Nephron (organoid): ENCODE measurements at regions not wholly inside any gene's neighbourhood (a gene's known extent, or its start where the extent isn't known, plus 50 kb on each side); places are given as distances from the start of the nearest gene placed in this dataset.

Source experiments
- H3K27ac Mint-ChIP-seq, 3 experiments: 2 replicates each; pipeline ENCODE4 v1.8.0; 2020; ENCODE audit warnings: mixed read lengths in 3 of 3, mild to moderate bottlenecking in 2 of 3, moderate library complexity in 1 of 3
- H3K27me3 Mint-ChIP-seq: 2 replicates; pipeline ENCODE4 v1.8.0; 2021; ENCODE audit warnings: low read depth, mild to moderate bottlenecking, moderate library complexity, mixed read lengths
- H3K36me3 Mint-ChIP-seq: 2 replicates; pipeline ENCODE4 v1.8.0; 2020; ENCODE audit warnings: low read depth, mixed read lengths
- H3K4me1 Mint-ChIP-seq: 2 replicates; pipeline ENCODE4 v1.8.0; 2020; ENCODE audit warnings: mixed read lengths
- H3K4me3 Mint-ChIP-seq, 3 experiments: 2 replicates each; pipeline ENCODE4 v1.8.0; 2020; ENCODE audit warnings: mild to moderate bottlenecking in 3 of 3, mixed read lengths in 3 of 3, moderate library complexity in 2 of 3
- H3K9me3 Mint-ChIP-seq: 2 replicates; pipeline ENCODE4 v1.8.0; 2020; ENCODE audit warnings: mixed read lengths
- TF ChIP-seq, protein P1 (sequence below), 3 experiments: fragments of 200-600 bp; sonication (generic); IDR thresholded peaks; one replicate each; pipeline ENCODE4 v1.5.0; 2021; ENCODE audit warnings: antibody characterized with exemption in 3 of 3; ENCODE audit not compliant: unreplicated experiment in 3 of 3

DNA sequence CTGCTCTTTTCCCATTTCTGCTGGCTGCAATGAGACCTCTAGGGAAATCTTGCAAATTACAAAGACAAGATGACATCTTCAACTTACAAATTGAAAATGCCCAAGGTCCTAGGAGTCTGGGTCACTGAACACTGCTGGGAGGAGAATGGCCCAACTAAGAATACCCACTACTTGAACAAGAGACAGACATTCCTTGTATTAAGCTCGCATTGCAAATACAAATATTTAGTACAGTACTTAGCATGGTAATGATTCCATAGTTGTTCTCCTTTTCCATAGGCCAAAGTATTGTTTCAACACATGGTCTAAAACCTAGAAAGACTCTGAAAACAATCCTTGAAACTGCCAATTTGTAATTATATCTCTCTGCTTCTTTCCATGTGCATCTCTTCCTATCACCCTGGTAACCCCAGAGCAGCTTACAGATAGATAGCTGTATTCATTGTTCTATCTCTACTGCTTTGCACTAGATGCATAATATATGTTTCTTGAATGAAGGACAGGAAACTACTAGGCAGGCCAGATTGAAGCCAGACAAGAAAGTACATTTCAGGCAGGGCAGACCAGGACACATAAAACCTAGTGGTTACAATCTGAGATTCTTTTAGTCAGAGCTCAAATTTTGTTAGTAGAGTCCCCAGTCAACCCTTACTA lies 1545.7 kb upstream of the TENM4 start:
- H3K27ac Mint-ChIP-seq: no peak overlapping the region
- peaks cover 4% of the 10 kb centered on the region for H3K4me1 Mint-ChIP-seq
- H3K27me3 Mint-ChIP-seq: no peaks in the 10 kb centered on the region
- TF ChIP-seq, protein P1, sequence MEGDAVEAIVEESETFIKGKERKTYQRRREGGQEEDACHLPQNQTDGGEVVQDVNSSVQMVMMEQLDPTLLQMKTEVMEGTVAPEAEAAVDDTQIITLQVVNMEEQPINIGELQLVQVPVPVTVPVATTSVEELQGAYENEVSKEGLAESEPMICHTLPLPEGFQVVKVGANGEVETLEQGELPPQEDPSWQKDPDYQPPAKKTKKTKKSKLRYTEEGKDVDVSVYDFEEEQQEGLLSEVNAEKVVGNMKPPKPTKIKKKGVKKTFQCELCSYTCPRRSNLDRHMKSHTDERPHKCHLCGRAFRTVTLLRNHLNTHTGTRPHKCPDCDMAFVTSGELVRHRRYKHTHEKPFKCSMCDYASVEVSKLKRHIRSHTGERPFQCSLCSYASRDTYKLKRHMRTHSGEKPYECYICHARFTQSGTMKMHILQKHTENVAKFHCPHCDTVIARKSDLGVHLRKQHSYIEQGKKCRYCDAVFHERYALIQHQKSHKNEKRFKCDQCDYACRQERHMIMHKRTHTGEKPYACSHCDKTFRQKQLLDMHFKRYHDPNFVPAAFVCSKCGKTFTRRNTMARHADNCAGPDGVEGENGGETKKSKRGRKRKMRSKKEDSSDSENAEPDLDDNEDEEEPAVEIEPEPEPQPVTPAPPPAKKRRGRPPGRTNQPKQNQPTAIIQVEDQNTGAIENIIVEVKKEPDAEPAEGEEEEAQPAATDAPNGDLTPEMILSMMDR (IDR thresholded peaks at IDR 0.05; ENCODE audit: unreplicated experiment in 3 of 3): no peak
- H3K9me3 Mint-ChIP-seq: no peaks in the 10 kb centered on the region
- no peaks in the 10 kb centered on the region for H3K36me3 Mint-ChIP-seq
- H3K4me3 Mint-ChIP-seq: no peak overlapping the region

DNA sequence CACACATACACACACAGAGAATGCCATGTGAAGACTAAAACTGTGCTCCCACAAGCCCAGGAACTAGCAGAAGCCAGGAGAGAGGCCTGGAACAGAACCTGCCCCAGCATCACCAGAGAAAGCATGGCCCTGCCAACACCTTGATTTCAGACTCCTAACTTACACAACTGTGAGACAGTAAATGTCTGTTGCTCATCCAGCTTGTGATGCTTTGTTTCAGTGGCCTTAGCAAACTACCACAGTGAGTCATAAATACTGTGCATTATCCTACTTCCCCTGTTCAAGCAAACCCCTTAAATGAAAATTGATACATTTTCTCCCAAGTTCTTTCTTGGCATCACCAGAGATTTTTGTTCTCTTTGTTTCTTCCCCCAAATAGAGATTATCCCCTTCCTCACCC lies 1539.4 kb upstream of the TENM4 start:
- H3K4me3 Mint-ChIP-seq: no peak overlapping the region

DNA sequence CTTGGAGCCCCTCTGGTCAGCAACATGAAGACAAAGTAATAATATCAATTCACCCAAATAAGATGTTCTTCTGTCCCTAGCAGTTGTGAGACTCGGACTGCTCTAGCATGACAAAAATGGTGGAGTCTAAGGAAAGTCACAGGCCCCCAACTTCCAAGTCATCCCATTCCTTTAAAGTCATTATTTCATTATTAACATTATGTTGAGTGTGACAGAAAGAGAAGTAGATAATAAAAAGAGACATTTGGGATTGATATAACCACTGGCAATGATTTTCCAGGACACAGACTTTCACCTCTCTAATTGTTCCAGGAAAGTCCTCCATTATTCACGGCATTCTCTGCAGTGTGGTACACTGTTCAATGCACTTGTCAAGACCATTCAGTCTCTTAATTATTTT lies 1533.0 kb upstream of the TENM4 start:
- Mint-ChIP-seq H3K27me3 (no peaks in the 10 kb centered on the region), H3K36me3 (no peaks in the 10 kb centered on the region), H3K9me3 (no peaks in the 10 kb centered on the region), H3K4me1 (peaks cover 9% of the 10 kb centered on the region), H3K27ac (no peak overlapping the region), H3K4me3 (no peak overlapping the region)
- TF ChIP-seq, protein P1 (IDR thresholded peaks at IDR 0.05; ENCODE audit: unreplicated experiment in 3 of 3): no peak

More for the DNA sequence above, 1539.4 kb upstream of the TENM4 start:
- Mint-ChIP-seq H3K36me3 (no peaks in the 10 kb centered on the region), H3K27me3 (no peaks in the 10 kb centered on the region), H3K27ac (no peak overlapping the region), H3K4me1 (no peaks in the 10 kb centered on the region), H3K9me3 (no peaks in the 10 kb centered on the region)
- TF ChIP-seq, protein P1 (IDR thresholded peaks at IDR 0.05; ENCODE audit: unreplicated experiment in 3 of 3): no peak

DNA sequence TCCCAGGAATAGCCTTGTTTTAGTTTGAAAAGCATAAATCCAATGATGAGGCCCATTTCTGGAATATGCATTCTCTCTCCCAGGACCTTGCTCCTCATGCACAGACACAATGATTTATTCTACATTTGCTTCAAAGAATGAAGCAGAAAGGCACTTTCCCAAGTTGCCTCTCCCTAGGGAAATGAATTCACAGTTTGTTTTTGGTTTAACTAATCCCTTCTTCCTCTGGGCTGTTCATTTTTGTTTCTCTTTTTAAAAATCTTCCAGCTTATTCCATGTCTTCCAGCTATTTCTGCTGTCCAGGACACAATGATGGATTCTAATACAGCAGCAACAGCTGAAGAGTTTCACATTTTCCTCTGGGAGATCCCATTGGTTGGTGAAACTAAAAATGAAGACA lies 1529.2 kb upstream of the TENM4 start:
- Mint-ChIP-seq H3K36me3 (no peaks in the 10 kb centered on the region), H3K9me3 (no peaks in the 10 kb centered on the region), H3K27me3 (no peaks in the 10 kb centered on the region), H3K4me3 (no peak overlapping the region), H3K27ac (peak overlapping the region in 2 of 3 experiments; percentile 30 to 77), H3K4me1 (peaks cover 14% of the 10 kb centered on the region)
- TF ChIP-seq, protein P1 (IDR thresholded peaks at IDR 0.05; ENCODE audit: unreplicated experiment in 3 of 3): no peak

DNA sequence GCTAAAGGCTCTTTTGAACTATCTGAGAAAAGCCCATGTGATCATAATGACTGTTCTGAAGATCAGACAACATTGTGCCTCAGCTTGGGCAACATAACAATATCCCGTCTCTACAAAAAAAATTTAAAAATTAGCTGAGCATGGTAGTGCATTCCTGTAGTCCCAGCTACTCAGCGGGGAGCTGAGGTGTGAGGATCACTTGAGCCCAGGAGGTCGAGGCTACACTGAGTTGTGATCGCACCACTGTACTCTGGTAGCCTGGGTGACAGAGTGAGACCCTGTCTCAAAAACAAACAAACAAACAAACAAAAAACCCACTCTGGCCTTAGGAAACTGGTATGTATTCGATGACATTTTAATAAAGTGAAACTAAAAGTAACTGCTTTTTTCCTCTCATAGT lies 1526.8 kb upstream of the TENM4 start:
- H3K27me3 Mint-ChIP-seq: no peaks in the 10 kb centered on the region
- H3K4me1 Mint-ChIP-seq: peaks cover 14% of the 10 kb centered on the region
- TF ChIP-seq, protein P1 (IDR thresholded peaks at IDR 0.05; ENCODE audit: unreplicated experiment in 3 of 3): no peak
- no peaks in the 10 kb centered on the region for H3K9me3 Mint-ChIP-seq
- H3K4me3 Mint-ChIP-seq: no peak overlapping the region
- H3K36me3 Mint-ChIP-seq: no peaks in the 10 kb centered on the region
- H3K27ac Mint-ChIP-seq: no peak overlapping the region

DNA sequence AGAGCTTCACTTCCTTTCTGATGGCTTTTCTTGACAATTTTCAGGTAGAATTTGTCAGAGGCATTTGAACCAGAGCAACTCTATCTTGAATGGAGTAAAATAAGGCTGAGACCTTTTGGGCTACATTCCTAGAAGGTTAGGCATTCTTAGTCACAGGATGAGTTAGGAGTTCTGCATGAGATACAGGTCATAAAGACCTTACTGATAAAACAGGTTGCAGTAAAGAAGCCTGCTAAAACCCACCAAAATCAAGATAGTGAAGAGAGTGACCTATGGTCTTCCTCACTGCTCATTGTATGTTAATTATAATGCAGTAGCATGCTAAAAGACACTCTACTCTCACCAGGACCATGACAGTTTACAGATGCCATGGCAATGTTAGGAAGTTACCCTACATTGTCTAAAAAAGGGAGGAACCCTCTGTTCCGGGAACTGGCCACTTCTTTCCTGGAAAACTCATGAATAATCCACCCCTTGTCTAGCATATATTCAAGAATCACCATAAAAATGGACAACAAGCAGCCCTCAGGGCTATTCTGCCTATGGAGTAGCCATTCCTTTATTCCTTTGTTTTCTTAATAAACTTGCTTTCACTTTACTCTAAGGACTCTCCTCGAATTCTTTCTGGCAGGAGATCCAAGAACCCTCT lies 1519.7 kb upstream of the TENM4 start:
- no peak overlapping the region for H3K4me3 Mint-ChIP-seq
- TF ChIP-seq, protein P1 (IDR thresholded peaks at IDR 0.05; ENCODE audit: unreplicated experiment in 3 of 3): no peak
- no peaks in the 10 kb centered on the region for H3K27me3 Mint-ChIP-seq
- H3K27ac Mint-ChIP-seq: no peak overlapping the region
- peaks cover 20% of the 10 kb centered on the region for H3K4me1 Mint-ChIP-seq
- no peaks in the 10 kb centered on the region for H3K36me3 Mint-ChIP-seq
- H3K9me3 Mint-ChIP-seq: no peaks in the 10 kb centered on the region
